ENCODE measurements at regions not wholly inside any gene's neighbourhood (a gene's known extent, or its start where the extent isn't known, plus 50 kb on each side); places are given as distances from the start of the nearest gene placed in this dataset.

DNA sequence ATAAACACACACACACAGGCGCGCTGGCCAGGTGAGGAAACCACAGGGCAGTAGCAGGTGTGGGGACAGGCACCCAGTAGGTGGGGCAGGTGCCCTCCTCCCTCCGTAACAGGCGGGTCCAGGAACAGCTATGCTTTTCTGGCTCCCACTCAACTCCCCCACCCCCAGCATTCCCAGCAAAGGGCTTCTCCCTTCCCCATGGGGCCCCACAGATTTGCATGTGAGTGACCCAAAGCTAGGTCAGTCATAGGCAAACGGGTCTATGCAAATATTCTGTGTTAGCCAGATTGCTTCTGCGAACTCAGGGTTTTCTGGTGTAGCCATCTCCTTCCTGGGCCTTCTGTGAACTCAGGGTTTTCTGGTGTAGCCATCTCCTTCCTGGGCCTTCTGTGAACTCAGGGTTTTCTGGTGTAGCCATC, 114.2 kb downstream of the SIK1 start:
- H3K4me3 ChIP-seq (ENCODE audit: control insufficient read depth, low read depth, low read length): no peak overlapping the region
- no peak for TF ChIP-seq CTCF (conservative IDR thresholded peaks at IDR 0.05; ENCODE audit: control insufficient read depth, insufficient read depth, low read depth, low read length)
- DNase-seq (ENCODE audit: low read depth): no peak

DNA sequence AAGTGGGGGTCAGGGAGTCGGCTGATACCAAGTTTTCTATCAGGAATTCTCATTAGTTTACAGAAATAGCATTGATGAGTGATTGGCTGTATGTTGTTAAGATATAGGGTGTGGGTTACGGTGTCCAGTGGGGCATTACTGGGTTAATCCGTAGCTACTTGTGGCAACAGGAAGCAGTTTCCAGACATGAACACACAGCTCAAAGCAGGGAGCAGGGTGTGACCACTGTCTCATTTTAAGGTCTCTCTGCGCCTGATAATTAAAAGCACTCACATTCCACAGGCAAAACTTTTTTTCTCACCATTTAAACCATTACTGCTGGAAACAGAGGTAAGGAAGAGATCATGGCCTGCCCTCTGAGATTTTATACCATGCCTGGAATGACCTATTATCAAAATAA, 114.9 kb downstream of the SIK1 start:
- H3K4me3 ChIP-seq (ENCODE audit: control insufficient read depth, low read depth, low read length): no peak overlapping the region
- no peak for DNase-seq (ENCODE audit: low read depth)
- no peak for TF ChIP-seq CTCF (conservative IDR thresholded peaks at IDR 0.05; ENCODE audit: control insufficient read depth, insufficient read depth, low read depth, low read length)

DNA sequence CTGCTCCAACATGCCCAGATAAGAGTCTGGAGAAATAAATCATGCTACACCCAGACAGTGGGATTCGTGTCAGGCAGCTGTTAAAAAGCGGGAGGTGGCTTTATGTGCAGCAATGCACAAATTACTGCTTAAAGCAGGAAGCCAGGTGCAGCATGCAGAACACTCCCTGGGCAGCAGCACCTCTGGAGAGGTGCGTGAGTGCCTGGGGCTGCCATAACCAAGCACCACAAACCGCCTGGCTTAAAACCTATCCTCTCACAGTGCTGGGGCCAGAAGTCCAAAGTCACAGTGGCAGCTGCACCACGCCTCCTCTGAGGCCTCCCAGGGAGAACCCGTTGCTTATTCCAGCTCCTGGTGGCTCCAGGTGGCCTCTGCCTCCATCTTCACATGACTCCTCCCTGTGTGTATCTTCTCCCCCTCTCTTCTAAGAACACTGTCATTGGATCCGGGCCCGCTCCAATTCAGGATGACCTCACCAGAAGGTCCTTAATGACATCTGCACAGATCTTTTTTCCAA, 115.6 kb downstream of the SIK1 start:
- no peak for TF ChIP-seq CTCF (conservative IDR thresholded peaks at IDR 0.05; ENCODE audit: control insufficient read depth, insufficient read depth, low read depth, low read length)
- no peak for DNase-seq (ENCODE audit: low read depth)
- H3K4me3 ChIP-seq (ENCODE audit: control insufficient read depth, low read depth, low read length): no peak overlapping the region

- DNase-seq (ENCODE audit: low read depth): no peak
- H3K4me3 ChIP-seq (ENCODE audit: control insufficient read depth, low read depth, low read length): no peak overlapping the region
- TF ChIP-seq CTCF (conservative IDR thresholded peaks at IDR 0.05; ENCODE audit: control insufficient read depth, insufficient read depth, low read depth, low read length): no peak
These were observed 118.1 kb downstream of the SIK1 start for GRCh38 chr21:43308815-43309283.

DNA sequence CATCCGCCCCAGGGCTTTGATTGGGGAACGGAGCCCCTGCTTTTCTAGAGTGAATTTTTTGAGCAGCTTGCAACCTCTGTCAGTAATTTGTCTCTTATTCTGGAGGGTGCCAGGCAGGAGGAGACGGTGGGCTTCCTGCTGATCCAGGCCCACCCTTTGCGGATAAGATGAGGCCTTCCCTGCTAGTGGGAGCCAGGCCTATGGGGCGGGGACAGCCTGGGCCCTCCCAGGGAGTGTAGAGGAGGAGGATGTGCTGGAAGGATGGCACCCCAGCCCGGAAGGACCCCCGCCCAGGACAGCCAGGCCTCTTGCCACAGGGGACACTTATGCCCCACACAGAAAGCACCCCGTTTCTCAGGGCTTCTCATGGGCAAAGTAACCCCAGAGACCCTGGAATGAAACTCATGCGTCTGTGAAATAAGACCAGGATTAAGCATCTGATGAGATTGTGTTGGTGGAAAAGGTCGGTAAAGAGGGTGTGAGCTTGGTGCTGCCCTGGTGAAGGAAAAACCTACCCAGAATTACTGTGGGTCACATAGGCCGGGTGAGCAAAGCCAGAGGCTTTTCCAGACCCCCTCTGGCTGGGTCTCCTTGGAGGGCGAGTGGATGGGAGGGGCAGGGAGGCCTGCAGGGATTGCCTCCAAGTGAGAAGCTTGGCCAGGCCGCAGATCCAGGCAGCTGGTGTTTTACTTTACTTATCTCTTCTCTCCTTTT, 118.7 kb downstream of the SIK1 start:
- H3K4me3 ChIP-seq (ENCODE audit: control insufficient read depth, low read depth, low read length): no peak overlapping the region
- no peak for TF ChIP-seq CTCF (conservative IDR thresholded peaks at IDR 0.05; ENCODE audit: control insufficient read depth, insufficient read depth, low read depth, low read length)
- no peak for DNase-seq (ENCODE audit: low read depth)

GRCh38 chr21:43307677-43308070, 119.3 kb downstream of the SIK1 start:
- DNase-seq (ENCODE audit: low read depth): no peak
- no peak for TF ChIP-seq CTCF (conservative IDR thresholded peaks at IDR 0.05; ENCODE audit: control insufficient read depth, insufficient read depth, low read depth, low read length)
- H3K4me3 ChIP-seq (ENCODE audit: control insufficient read depth, low read depth, low read length): no peak overlapping the region
